ENCODE measurements at regions not wholly inside any gene's neighbourhood (a gene's known extent, or its start where the extent isn't known, plus 50 kb on each side); places are given as distances from the start of the nearest gene placed in this dataset.

GRCh38 chr5:52181403-52181802 is 606.3 kb upstream of the ITGA1 start:
- DNase-seq (ENCODE audit: low read depth in 1 of 2, low spot score in 2 of 2) (no peak), FAIRE-seq (no peak)
- Histone ChIP-seq H3K27me3 (replicated peaks in 1 of 4; ENCODE audit: control insufficient read depth in 3 of 4, extremely low read depth in 1 of 4, insufficient read depth in 3 of 4, low read length in 3 of 4) (no peaks in the 10 kb centered on the region), H3K4ac (replicated peaks; ENCODE audit: insufficient read length, low read depth, low read length) (no peak overlapping the region), H3K56ac (replicated peaks; ENCODE audit: insufficient read length, low read depth, low read length) (no peak overlapping the region), H2BK20ac (ENCODE audit: low read length) (no peak overlapping the region), H2BK5ac (ENCODE audit: low read depth, low read length) (no peak overlapping the region), H3K27ac (ENCODE audit: low read depth, low read length) (no peak overlapping the region), H3K23me2 (ENCODE audit: low read depth, low read length) (no peaks in the 10 kb centered on the region), H2AK5ac (ENCODE audit: low read depth, low read length) (no peak overlapping the region), H3K4me3 (ENCODE audit: extremely low read depth in 1 of 4, insufficient read depth in 2 of 4, low read depth in 3 of 4, low read length in 4 of 4) (no peak overlapping the region), H3K9ac (replicated peaks in 1 of 4; ENCODE audit: extremely low read depth in 1 of 4, low read depth in 3 of 4, low read length in 3 of 4) (no peak overlapping the region), H3K36me3 (ENCODE audit: control insufficient read depth in 2 of 4, insufficient read depth in 4 of 4, low read length in 3 of 4) (no peaks in the 10 kb centered on the region), H3K79me1 (ENCODE audit: low read depth, low read length) (no peaks in the 10 kb centered on the region), H3K14ac (ENCODE audit: insufficient read length) (no peak overlapping the region), H2AFZ (ENCODE audit: low read length) (no peak overlapping the region), H2BK12ac (ENCODE audit: low read depth, low read length) (no peak overlapping the region), H2BK15ac (ENCODE audit: low read length) (no peak overlapping the region), H3K79me2 (ENCODE audit: control insufficient read depth in 1 of 2, insufficient read depth in 2 of 2, low read length in 2 of 2) (no peaks in the 10 kb centered on the region), H3K4me2 (ENCODE audit: insufficient read depth in 1 of 2, low read depth in 2 of 2, low read length in 2 of 2) (no peak overlapping the region), H4K20me1 (replicated peaks in 1 of 2; ENCODE audit: control insufficient read depth in 1 of 2, insufficient read depth in 2 of 2, low read length in 2 of 2) (no peaks in the 10 kb centered on the region), H3K23ac (ENCODE audit: insufficient read length) (no peak overlapping the region), H2BK120ac (replicated peaks; ENCODE audit: low read depth, low read length) (no peak overlapping the region), H3K9me3 (ENCODE audit: insufficient read depth in 2 of 2, low read depth in 1 of 2, low read length in 1 of 2) (no peaks in the 10 kb centered on the region), H4K8ac (ENCODE audit: extremely low read depth, insufficient read depth, low read length) (no peak overlapping the region), H4K5ac (ENCODE audit: insufficient read length, low read depth, low read length) (no peak overlapping the region), H3K18ac (ENCODE audit: extremely low read depth, low read length) (no peak overlapping the region), H4K91ac (replicated peaks; ENCODE audit: insufficient read length, low read length) (no peak overlapping the region), H3K4me1 (replicated peaks in 1 of 4; ENCODE audit: control insufficient read depth in 3 of 4, insufficient read depth in 4 of 4, low read length in 3 of 4) (no peaks in the 10 kb centered on the region)
- POLR2A ChIA-PET (ENCODE audit: partially characterized antibody), result no interaction called here
- 84% methylated on average over 2 of the region's 2 CpGs; no CpG with 5 or more reads in 1 of the 2 experiments for WGBS, 2 experiments (ENCODE audit: extremely low coverage in 1 of 2, insufficient coverage in 1 of 2, insufficient read length in 1 of 2, insufficient replicate concordance in 2 of 2, low coverage in 1 of 2, low lambda C conversion rate in 2 of 2, missing lambda C conversion rate in 1 of 2)
- CTCF ChIA-PET (ENCODE audit: partially characterized antibody), result no interaction called here
- no peak for TF ChIP-seq TCF12 (IDR thresholded peaks at IDR 0.05; ENCODE audit: low read depth, low read length)
- no peak for TF ChIP-seq GTF2F1 (IDR thresholded peaks at IDR 0.05; ENCODE audit: borderline replicate concordance, low read depth, low read length)
- no peak for TF ChIP-seq USF2 (IDR thresholded peaks at IDR 0.05; ENCODE audit: low read length)
- no peak for TF ChIP-seq POU5F1 (IDR thresholded peaks at IDR 0.05; ENCODE audit: low read depth, low read length)
- TF ChIP-seq POLR2A (IDR thresholded peaks at IDR 0.05; ENCODE audit: control extremely low read depth in 1 of 2, low read depth in 2 of 2, low read length in 2 of 2), result no peak
- TF ChIP-seq ATF2 (IDR thresholded peaks at IDR 0.05; ENCODE audit: low read length), result no peak
- no peak for TF ChIP-seq ZNF274 (IDR thresholded peaks at IDR 0.05; ENCODE audit: borderline replicate concordance, extremely low read depth, low read length)
